NOMO-1 treated with dmso at 0.1 percent for 144 hours (cell line): ENCODE measurements at regions not wholly inside any gene's neighbourhood (a gene's known extent, or its start where the extent isn't known, plus 50 kb on each side); places are given as distances from the start of the nearest gene placed in this dataset.

Experiments
- DNase-seq: peaks from one replicate; lab custom pipeline; 2025; ENCODE audit not compliant: unreplicated experiment; lab: John Stamatoyannopoulos, UW

DNA sequence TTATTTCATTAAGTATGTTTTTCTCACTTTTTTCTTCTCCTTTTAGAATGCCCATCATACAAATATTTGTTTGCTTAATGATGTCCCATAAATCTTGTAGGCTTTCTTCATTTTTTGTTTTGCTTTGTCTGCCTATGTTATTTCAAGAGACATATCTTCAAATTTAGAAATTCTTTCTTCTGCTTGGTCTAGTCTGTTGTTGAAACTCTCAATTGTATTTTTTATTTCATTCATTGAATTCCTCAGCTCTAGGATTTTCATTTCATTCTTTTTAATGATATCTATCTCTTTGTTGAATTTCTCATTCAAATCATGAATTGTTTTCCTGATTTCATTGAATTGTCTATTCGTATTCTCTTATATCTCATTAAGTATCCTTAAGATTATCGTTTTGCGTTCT lies 125.1 kb upstream of the VIPR2 start:
- no peak for DNase-seq

DNA sequence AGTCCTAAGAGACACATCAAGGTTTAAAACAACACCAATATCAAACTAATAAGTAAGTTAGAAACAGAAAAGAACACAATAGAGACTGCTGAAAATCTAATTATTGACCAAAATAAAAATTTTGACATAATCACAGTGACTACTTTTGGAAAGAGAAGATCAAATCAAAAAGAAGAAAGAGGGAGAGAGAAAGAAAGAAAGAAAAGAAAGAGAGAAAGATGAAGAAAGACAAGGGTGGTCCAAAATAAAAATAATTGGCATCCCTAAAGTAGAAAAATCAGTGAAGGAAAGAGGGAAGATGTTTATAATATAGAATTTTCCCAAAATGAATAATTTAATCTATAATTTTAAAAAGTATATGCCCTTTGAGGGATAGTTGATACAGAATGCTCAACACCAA lies 118.8 kb upstream of the VIPR2 start:
- no peak for DNase-seq

DNA sequence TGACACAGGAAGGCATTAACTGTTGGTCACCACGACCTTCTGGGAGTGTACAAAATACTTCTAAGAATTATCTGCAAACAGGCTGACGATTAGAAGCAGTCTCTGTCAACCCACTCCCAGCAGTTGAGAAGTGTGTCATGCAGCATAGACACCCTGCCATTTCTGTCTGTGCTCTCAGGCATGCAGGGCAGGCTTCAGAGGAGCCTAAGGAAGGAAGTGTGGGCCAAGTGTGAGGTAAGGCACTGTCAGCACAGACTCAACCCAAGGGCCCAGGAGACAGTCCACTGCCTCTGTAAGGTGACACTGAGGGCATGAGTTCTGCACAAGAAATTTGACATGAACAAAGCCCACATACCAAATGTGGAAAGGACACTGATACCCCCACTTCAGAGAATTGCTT lies 109.0 kb upstream of the VIPR2 start:
- DNase-seq = no peak

DNA sequence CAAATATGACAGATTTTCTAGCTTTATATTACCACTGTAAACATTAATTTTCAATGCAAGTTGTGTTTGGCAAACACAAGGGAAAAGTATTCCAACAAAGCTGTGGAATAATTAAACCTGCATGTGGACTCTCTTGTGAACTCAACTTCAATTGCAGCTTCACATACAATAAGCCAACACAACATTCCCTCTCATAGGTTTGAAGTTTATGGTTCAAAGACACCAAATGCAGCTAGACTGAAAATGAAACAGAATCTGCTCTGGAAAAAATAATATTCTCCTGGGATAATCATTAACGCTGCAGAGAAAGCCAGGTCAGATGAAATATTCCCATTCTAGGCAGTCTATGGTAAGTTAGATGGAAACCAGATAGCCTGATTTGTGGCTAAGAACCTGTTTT lies 105.8 kb upstream of the VIPR2 start:
- DNase-seq = no peak

DNA sequence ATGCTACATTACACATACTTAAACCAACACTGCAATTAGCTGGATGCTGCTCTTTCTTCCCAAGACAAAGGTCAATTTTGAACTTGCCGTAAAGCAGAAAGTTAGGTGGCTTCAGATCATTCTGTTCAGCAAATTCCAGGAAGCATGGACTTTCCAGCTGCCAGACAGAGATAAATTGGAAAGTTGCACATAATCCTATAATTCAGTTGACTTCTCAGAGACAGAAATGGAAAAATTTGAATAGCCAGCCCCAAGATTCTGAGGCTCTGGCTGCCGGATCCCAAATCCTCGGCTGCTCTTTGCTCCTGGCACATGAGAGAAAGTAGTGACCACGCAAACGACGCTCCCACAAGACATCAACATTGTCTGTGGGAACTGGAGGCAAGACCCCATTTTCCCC lies 105.0 kb upstream of the VIPR2 start:
- no peak for DNase-seq

GRCh38 chr7:159247910-159248309 lies 103.2 kb upstream of the VIPR2 start:
- no peak for DNase-seq

GRCh38 chr7:159246702-159247480 lies 102.2 kb upstream of the VIPR2 start:
- no peak for DNase-seq

GRCh38 chr7:159240962-159241361 lies 96.3 kb upstream of the VIPR2 start:
- no peak for DNase-seq

- DNase-seq = no peak
Measured at GRCh38 chr7:159239028-159239427, 94.4 kb upstream of the VIPR2 start.

GRCh38 chr7:159238541-159238940 lies 93.9 kb upstream of the VIPR2 start:
- DNase-seq = no peak

GRCh38 chr7:159237022-159237653 lies 92.5 kb upstream of the VIPR2 start:
- no peak for DNase-seq

DNA sequence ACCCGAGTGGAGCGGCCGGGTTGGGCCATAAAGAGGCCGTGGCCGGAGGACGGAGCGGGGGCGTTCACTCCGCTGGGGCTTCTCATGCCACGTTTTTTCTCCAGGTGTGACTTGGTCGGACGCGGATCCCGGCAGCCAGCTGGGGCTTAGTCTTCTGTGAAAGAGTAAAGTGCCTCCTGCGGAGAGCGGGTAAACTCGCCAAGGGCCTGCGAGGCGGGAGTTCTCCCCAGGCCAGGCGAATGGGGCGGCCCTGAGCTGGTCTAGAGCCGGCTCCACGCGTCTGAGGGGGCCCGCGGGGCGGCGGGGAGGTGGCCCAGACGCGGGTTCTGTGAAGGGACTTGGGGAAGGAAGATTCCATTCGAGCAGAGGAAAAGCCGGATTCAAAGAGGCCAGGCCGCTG lies 86.3 kb upstream of the VIPR2 start:
- no peak for DNase-seq

DNA sequence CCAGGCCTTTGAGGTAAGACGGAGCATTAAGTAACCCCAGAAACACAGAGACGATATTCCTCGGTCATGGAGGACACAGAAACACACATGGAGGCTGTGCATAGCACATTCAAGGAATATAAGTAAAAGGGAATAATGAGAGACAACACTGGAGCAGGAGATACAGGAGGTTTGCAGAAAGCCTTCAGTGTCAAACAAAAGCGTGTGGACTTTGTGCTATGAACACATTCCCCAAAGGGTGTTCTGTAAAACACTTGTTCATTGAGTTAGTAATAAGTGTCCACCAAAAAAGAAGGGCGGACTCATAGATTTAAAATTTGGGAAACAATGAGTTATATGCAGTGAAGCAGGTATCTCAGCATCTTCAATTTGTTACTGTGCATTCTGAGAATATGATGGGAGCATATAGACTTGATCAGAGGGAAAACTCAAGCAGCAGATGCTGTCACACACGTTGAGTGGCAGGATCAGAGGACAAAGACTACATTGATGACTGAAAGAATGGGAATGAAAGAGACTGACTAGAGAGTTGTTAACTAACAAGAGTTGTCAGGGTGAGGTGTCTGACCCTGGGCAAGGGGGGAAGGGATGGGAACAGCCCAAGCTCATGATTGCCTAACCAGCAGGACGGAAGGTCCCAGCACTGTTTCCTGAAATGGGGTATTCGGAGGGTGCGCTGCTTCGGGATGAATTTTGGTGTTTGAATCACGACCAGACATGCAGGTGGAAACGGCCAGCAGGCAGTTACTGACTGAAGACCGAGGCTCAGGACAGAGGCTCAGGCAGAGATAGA lies 85.2 kb upstream of the VIPR2 start:
- no peak for DNase-seq

DNA sequence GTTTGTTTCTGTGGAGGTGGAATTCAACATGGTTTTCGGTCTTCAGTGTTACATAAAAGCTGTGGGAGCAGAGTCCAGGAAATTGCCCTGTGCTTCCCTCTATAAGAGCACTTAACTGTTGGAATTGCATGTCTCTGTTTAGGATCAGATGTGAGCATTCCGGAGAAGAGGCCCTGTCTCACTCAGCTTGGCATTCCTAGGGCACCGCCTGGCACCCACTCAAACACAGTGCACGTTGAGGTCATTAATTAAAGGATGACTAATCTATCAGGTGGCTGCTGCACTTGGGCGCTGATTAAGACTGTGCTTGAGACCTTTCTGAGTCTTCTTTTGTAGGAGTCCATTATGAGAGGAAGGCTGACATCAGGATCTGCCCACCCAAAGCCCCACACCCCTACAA lies 82.8 kb upstream of the VIPR2 start:
- DNase-seq = no peak

DNA sequence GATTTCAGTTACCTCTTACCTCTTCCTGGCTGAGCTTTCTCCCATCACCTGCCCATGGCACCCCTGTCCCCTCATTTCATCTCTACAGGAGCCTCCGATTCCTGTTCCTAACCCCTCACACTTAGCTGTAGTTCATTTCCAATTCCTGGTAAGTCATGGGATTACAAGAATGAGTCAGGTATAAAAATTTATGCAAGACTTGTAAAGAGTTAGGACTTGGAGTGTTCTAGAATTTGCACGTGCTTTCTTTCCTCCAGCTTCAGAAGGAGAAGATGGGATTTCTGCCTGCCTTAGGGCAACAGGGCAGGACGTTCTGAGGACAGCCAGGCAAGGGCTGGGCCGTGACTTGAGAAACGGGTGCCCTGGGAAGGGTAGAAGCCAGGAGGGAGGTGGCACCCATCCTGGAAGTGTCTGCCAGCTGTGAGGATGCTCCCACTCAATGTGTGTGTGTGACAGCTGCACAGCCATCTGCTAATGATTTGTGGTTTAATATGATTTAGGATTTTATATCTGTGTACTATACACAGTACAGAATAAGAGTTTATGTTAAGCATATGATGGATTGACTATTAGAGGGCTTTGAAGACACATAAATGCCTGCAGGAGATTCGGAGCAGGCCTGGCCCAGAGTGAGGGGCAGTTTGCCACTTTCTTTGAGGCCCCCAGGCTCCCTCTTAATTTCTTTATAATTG lies 81.5 kb upstream of the VIPR2 start:
- DNase-seq = no peak

DNA sequence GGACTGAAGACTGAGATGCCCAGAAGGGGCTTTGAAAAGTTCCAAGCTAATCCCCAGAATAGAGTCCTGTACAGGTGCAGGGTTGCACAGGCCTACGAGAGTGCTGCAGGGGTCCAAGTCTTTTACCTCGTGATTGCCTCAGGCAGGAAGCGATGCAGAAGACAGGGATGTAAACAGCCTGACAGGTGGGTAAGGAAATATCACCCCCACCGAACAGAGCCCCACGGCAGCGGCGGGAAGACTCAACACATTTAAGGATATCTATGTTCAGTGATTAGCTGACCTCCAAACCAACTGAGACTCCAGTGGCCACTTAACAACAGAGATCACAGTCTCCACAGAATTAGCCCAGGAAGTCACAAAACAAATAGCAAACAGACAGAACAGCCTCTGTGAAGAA lies 73.9 kb upstream of the VIPR2 start:
- DNase-seq = no peak

DNA sequence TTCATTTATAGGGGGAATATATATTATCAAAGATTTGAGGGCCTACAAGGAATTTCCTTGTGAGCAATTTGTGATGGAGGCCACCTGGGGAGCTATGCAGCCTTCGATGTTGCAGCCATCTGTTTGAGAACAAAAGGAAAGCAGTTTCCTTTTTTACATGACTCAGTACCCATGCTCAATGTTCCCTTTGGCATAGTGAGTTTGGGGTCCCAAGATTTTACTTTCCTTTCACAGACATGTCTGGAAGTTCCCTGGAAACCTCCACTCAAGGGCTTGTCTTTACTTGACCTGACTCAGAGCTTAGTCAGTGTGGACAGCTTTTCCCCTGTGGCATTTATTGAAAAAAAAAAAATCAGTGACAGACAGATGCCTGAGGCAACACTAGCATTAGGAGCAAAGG lies 73.5 kb upstream of the VIPR2 start:
- DNase-seq = no peak

DNA sequence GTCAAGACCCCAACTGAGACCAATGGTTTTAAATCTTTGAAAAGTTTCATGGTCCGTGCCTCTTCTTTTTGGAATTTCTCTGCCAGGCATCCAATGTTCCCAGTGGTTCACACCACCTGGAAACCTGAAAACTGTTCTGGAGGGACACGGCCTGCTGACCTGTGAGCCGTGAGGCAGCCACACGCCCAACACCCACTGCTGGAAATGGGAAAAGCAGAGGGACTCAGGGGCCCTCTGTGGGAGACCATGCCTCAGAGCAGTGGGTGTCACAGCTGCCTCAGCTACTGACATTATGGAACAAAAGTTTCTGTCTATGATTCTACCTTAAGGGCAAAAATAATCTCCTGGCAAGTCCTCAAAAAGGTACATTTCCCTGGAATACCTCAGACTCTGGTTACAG lies 70.4 kb upstream of the VIPR2 start:
- DNase-seq = no peak

GRCh38 chr7:159213253-159213652 lies 68.6 kb upstream of the VIPR2 start:
- no peak for DNase-seq

DNA sequence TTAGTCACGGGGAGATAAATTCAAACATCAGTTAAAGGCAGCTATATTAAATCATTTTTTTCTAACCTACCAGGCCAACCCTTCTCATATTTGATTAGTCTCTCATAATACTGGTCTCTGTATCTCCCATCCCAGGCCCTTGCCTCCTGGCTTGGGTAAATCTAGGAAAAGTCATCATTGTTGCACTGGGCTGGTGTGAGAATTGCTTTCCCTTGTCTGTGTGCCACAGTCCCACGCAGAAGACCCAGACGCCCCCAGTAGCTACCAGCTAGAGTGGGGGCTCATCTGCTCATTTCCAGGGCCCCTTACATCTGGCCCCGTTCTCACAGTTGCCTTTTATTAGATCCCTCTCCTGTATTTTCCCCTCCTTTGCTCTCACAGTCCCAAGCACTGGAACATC lies 67.6 kb upstream of the VIPR2 start:
- no peak for DNase-seq

- no peak for DNase-seq
Measured at GRCh38 chr7:159211540-159212182, 67.0 kb upstream of the VIPR2 start.
